ENCODE measurements at regions not wholly inside any gene's neighbourhood (a gene's known extent, or its start where the extent isn't known, plus 50 kb on each side); places are given as distances from the start of the nearest gene placed in this dataset.

DNA sequence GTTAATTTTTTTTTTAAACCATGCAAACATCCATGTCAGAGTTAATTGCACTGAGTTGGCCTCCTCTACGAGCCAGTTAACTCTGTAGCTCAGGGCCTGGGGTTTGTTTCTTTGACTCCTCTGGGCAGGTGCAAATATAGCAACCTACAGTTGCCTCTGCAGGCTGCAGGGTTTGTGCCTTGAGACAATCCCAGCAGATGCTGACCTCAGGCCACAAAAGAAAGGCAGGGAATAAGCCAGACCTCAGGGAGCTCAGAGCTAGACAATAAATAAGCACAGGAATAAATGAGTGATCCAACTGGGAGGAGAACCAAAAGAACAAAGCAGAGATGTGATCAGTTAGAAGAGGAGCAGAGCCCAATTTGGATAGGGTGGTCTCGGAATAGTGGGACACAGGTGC, 390.8 kb downstream of the SHANK2 start:
- DNase-seq, result no peak

DNA sequence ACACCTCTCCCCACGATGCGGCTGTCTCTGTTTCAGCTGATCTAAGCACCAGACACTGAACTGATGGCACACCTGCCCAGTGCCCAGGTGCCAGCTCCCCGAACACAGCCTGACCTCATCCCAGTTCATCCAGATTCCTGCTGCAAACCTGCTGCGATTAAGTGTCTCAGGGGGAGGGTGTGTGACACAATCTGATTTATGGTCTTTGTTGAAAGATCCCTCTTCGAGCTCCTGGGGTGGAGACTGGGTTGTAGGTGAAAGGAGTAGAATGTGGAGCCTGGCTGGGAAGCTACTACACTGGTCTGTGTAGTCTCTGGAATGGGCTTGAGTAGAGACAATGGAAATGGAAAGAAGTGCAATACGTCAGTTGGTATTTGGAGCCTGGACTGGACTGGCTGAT, 390.3 kb downstream of the SHANK2 start:
- no peak for DNase-seq

DNA sequence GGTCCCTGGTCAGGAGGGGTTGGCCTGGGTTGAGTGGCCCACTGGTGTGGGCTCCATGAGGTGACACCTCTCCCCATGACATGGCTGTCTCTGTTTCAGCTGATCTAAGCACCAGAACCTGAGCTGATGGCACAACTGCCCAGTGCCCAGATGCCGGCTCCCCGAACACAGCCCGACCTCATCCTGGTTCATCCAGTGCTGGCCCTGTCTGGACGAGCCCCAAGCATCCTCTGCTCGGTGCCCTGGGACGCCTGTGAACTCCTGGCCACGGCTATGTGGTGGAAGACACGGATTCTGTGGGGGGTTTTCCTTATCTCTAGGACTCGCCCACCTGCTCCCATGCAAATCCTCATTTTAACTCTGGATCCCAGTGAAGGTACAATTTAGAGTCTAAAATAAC, 389.2 kb downstream of the SHANK2 start:
- DNase-seq, result no peak

DNA sequence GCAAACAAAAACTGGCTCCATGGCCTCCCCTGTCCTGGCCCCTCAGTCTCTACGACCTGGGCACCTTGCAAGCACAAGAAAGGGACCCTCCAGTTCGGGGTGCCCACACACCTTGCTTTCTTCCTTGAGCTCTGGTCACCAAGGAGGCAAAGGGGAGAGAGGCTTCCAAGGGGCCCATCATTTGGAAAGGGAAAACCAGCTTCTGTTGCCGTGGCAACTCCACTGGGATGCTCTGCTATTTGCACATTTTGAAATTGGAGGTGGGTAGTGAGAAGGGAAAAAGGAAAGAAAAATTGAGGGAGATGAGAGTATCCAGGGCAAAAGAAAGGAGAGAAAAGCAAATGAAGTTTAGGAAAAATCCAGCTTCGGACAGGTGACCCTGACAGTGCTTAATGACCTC, 388.4 kb downstream of the SHANK2 start:
- DNase-seq, result no peak

DNA sequence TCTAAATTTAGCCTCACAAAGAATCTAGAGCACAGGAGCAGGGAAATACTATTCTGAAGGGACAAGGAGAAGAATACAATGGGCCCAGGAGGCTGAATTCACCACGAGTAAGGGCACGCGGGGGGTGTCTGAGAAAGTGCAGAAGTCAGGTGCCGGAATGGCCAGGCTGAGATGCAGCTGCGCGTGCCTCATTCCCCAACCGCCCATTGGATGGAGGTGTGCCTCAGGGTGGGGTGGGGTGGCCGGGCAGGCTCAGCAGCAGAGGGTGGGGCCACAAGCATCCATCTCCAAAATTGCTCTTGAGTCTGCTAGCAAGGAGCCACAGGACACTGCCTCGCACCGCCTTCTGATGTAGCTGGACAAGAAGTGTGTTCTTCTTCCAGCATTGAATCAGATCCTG, 387.0 kb downstream of the SHANK2 start:
- DNase-seq, result no peak

DNA sequence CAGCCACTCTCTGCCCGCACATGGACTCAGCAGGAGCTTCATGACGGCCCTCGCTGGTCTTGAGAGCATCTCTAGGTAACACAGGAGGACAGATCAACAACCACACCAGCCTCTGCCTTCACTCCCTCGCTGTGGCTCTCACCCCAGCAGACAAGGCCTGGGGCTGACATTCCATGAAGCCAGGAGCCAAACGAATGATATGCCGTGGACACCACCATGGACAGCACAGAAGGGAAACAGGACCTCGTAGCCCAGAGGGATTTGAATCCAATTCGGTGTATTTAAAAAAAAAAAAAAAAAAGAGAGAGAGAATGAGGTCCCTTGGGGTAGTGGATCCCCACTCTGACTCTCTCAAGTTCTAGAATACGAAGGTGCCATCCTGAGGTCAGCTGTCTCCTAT, 385.5 kb downstream of the SHANK2 start:
- DNase-seq, result no peak

DNA sequence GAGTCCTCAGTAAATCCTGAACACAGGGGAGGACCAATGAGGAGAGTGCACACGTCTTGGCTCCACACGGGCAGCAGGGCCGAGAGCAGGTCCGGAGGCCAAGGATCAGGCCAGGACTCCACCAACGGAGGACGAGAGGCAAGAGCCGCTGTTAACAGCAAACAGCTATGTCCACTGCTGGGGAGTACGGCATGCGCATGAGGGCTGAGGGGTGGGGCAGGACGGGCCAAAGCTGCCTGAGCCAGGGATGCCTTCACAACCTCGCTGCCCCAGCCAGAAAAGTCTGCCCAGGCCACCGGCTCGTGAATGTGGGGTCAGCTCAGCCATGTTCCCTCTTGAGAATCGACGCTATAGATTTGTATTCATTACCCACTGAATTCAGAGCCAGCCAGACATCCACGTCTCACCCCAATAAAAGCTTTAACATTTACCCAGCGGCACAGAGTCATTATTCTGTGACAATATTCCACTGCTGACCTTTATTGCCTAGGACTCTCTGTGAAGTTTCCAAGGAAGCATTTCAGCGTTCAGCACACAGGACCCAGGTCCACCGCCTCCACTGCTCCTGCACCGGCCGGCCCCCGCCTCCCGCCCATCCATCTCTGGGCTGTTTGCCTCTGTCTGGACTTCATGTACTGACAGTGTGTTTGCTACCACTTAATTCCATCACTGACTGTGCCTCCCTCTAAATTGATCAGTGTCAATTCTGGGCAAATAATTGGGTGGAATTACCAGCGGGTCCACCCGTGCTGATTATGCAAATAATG, 384.9 kb downstream of the SHANK2 start:
- no peak for DNase-seq

DNA sequence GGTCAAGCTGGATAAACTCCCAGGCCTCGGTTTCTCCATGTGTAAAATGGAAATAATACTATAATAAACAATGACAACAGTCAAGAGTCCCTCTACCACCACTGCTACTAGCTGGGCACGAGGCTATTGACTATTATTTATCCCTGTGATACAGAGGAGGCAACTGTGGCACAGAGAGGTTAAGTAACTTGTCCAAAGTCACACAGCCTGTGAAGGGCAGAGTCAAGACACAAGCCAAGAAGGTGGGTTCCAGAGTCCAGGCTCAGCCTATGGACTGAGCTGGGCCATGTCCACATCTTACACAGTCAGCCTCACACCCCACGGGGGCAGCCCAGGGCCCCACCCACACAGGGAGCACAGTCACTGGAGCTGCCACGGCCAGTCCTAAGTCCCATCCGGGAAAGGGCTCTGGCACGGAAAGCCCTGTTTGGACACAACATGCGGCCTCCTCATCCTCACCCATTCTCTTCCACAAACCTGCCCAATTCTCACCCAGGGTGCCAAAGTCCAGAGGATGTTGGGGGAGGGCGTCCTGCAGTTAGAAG, 384.0 kb downstream of the SHANK2 start:
- DNase-seq, result no peak

DNA sequence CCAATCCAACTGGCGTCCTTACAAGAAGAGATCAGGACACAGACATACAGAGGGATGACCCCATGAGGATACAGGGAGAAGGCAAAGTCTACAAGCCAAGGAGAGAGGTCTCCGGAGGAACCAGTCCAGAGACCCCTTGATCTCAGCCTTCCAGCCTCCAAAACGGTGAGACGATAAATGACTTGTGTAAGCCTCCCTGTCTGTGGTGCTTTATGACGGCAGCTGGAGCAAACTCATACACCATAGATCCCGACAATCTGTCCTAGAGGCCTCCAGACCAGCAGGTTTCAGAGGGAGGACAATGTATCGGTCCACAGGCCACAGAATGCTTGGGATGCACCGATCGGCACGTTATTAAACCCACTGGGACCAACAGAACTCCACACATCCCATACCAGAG, 383.3 kb downstream of the SHANK2 start:
- peak; percentile 65 for DNase-seq

DNA sequence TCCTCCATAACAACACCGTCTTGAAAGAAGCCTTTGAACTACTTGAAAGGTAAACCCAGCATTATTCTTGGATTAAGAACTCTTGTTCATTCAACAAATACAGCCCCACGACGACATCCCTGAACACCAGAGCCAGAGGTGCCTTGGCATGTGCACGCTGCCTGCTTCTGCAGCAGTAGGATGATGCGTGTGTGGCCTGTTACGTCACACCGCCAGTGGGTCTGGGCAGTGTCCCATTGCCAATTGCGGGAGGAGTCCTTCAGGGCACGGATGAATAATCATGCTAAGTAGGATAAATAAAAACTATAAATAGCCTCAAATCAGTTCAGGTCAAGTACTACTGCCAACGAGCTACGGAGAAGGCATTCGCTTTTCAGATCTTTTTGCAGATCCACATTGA, 380.5 kb downstream of the SHANK2 start:
- no peak for DNase-seq

DNA sequence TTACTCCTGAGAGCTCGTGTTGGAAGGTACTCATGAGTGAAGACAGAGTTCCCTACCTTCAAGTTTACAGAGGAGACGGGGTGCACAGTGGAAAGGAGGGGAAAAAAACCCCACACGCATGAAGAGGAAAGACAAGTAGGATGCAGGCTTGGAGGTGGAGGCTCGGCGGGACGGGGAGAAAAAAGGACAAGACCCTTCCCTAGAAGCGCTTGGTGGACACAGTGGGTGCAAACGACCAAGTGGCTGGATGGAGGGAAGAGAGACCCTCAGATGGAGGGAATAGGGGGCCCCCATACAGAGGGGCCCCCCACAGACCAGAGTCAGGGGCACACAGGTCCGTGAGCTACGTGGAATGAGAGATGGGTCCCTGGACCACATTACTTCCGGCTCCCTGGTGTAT, 380.1 kb downstream of the SHANK2 start:
- no peak for DNase-seq

DNA sequence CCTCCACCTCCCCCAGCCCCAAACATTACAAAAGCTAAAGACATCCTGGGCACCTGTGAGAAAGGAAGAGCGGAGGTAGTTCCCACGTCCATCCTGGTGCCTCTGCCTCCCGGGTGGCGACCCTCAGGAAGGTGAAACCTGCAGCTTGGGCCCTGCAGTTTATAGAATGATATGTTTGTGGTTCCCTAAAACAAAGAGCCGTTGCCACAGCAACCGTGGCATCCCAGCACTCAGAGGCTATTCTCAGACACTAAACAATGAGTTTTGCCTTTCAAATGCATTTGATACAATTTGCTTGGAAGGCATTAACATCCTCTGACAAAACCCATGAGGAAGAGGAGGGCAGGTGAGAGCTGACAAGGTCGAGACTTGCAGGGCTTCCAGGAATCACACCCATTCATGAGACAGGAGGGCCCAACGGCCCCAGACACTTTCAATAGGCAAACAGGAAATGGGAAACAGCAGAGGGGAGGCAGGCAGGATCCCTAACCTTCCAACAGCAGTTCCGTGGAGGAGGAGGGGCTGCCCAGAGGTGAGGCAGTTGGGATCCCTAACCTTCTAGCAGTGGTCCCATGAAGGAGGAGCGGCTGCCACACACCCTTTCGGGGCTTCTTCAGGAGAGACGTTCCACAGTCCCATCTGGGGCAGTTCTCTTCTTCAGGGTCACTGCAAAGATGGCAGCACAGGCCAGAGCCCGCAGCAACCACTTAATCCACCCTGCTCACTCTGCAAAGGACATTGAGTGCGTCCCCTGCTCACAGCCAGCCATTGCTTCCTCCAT, 379.2 kb downstream of the SHANK2 start:
- DNase-seq, result no peak

DNA sequence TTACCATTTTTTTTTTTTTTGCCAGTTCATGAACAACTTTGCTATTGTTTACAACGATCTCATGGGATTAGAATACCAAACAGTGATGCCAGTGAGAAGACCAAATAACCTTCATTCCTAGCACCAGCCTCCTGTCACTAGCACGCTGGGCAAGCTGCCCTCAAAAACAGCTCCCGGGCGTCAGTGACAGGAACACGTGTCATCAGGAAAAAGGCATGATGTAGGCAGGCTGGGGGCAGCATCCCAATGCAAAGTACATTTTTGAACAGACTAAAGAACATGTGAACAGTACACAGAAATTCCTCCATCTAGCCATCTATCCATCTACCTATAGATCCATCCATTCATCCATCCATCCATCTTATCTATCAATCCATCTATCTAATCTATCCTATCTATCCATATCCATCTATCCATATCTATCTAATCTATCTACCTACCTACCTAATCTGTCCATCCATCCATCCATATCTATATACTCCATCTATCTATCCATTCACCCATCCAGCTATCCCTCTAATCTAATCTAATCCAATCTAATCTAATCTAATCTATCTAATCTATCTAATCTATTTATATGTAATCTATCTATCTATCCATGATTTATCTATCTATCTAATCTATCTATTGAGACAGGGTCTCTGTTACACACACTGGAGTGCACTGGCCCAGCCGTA, 378.5 kb downstream of the SHANK2 start:
- no peak for DNase-seq

DNA sequence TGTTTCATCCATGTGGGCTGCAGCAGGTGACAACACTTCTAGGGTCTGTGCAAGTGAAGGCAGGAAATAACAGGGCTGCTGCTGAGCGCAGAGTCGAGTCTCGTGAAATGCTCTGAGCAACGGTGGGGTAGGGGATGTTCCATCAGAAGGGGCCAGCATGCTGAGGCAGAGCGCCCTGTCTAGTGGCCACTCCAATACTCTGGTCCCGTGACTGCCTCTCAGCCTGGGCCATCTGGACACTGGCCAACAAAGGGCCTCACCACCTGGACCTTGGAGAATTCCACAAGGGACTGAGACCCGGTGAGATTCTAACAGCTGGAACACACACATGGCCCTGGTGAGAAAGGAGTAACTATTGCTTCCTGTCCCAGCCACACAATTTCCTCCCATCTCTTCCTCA, 375.7 kb downstream of the SHANK2 start:
- DNase-seq, result no peak

DNA sequence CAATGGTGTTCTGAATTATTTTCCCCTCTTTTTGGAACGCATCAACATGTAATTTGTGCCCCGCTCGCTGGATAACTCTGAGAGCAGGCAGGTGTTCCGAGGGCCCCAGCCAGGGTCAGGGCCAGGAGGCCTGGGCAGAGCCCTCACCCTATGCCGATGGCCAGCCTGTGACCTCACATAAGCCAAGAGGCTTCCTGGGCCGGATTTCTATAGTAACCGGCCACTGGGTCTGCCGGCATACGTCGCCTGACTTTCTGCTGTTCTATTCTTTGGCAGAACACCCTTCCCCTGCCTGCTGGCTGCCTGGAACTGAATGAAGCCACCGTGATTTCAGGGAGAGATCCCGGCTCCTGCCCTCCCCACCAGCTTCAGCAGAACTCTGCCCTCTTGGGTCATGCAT, 375.2 kb downstream of the SHANK2 start:
- no peak for DNase-seq

DNA sequence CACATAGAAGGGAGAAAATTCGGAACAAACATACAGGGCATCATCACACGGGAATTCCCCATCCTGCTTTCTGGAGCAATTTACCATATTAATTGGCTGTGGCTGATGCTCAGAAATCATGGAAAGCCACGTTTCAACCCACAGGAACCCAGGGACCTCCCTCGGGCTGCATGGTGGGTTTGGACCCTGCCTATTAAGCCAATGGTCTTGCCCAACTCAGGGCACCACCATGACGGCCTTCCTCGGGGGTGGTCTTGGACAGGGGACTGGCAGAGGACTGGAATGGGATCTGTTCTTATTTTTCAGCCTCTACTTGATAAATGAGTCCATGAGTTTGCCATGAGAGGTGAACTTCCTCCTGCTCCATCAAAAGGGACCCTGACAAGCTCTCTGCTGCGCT, 374.0 kb downstream of the SHANK2 start:
- no peak for DNase-seq

DNA sequence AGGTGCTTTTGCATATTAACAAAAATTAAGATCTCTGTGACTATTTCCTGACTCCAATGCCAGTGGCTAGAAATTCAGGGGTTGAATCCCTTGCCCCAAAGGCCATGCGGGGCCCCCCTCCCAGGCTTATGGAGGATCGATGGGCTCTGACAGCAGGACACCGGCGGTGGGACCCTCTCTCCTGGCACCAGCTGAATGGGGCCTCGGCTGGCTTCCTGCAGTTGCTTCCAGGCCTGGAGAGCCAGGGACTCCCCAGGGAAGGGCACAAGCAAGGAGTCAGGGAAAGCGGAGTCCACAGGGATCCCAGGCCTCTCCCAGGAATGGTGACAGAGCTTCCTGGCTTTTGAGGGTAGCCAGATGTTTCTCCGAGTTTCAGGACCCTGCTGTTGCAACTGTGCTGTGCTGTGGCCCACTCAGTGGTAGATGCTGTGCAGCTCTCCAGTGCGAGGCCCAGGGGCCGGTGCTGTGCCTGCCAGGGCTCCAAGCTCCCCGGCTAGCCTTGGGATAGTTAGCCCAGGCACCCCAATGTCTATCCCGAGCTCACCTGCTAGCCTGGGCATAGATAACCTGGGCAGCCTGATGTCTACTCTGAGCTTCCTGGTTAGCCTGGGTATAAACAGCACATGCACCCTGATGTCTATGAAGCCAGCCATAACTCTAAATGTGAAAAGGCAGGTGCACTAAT, 372.6 kb downstream of the SHANK2 start:
- no peak for DNase-seq

DNA sequence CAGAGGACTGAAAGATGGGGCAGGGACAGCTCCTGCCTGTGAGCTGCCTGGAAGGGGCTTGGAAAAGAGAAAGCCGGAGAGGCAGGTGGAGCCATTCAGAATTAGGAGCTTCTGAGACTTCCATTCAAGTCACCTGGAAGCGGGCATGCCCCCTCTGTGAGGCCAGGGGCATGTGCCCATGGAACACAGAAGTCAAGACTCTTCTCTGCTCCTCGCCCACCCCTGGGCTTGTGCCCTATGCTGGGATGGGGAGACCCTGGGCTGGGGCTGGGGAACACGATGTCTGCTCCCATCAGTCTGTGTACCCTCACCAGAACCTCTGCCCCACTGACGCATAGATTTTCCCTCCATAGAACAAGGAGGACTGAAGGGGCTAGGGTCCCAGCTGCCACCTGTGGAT, 372.0 kb downstream of the SHANK2 start:
- no peak for DNase-seq

DNA sequence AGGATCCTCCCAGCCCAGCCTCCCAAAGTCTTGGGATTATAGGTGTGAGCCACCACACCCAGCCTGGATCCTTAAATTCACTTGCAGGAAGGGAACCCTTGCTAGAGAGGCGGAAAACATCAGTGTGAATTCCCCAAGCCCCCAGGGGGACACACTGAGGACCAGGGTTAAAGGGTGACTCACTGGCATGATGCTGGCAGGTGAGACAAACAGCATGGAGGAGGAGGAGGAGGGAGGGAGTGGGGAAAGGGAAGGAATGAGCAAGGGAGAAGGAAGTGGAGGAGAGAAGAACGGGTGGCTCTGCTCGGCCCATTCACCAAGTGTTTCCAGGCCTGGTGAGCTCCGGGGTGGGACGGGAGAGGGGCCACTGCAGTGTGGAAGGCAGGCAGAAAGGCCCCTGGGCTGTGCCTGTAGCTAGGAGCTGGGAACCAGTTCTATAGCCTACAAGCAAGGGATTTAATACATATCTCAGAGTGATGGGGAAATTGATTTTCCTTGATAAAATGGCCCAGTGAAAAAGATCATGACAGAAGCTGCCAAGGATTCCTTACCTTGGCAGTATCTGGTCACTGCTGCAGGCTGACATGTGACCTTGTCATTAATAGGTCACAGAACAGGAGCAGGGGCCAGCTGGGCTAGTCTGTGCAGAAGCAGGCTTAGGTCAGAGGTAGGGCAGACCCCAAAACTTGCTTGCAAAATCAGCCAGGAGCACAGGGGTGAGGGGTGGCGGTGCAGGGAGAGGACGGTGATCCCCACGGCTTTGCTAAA, 370.2 kb downstream of the SHANK2 start:
- no peak for DNase-seq

DNA sequence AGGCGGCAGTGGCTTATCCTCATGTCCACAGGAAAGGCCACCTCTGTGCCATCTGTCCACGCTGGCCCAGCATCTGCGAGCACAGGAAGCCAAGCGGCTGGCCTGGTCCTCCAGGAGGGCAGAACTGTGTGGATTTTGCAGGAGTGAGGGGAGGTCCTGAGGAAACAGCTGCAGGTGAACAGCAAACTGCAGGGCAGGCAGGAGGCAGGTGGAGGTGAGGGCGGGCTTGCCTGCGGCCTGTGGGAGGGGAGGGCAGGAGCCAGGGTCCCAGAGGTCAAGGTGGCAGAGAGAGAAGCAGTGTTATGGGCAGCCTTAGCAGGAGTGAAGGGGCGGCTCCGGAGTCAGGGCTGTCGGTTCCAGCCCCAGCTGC, 369.7 kb downstream of the SHANK2 start:
- DNase-seq, result no peak

DNA sequence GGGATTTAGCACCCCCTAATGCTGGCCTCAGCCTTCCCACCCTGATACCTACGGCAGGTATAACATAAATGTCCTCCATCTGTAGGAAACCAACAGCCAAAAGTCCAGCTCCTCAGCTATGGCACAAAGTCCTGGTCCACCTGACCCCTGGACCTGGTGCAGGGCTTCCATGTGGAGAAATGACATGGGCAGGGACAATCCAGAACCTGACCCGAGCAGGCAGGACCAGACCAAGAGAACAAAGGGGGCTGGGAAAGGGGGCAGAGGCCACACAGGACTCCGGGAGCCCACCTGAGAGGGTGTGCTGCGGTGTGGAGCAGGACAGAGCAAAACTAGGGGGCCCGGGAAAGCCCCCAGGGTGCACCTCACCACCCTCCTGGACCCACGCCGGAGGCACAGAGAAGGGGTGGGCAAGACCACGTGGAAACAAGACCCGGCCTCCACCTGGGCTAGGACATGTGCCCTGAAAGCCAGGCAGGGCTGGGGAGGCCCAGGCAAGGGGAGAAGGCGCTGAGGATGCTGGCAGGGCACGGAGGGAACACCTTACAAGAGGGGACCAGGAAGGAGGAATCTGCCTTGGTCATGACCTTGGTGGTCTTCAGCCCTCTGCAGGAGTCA, 368.9 kb downstream of the SHANK2 start:
- no peak for DNase-seq

Data from NCI-H82 (cell line).